ENCODE measurements at regions not wholly inside any gene's neighbourhood (a gene's known extent, or its start where the extent isn't known, plus 50 kb on each side); places are given as distances from the start of the nearest gene placed in this dataset.
A peak's percentile ranks its signal among the peaks of the same experiment; 100 is the strongest.

GRCh38 chr5:14009575-14009974, 65.1 kb upstream of the DNAH5 start:
- DNase-seq (no peak), FAIRE-seq (no peak)
- intact Hi-C loops (cut with DNase I) = no loop called here
- Histone ChIP-seq H3K4me3 (ENCODE audit: low read length in 3 of 3) (no peak overlapping the region), H3K9ac (ENCODE audit: low read length in 3 of 3) (no peak overlapping the region), H3K27ac (ENCODE audit: low read depth in 2 of 2, low read length in 2 of 2) (no peak overlapping the region), H3K27me3 (ENCODE audit: control insufficient read depth, insufficient read depth, low read length) (no peaks in the 10 kb centered on the region), H3K4me1 (ENCODE audit: control insufficient read depth in 2 of 3, insufficient read depth in 2 of 3, low read depth in 1 of 3, low read length in 3 of 3) (peaks cover 0 to 4% (median 0%) of the 10 kb centered on the region in 3 donors), H3K9me3 (ENCODE audit: control insufficient read depth in 2 of 3, insufficient read depth in 1 of 3, low read length in 3 of 3) (no peaks in the 10 kb centered on the region), H3K36me3 (ENCODE audit: control insufficient read depth in 2 of 3, insufficient read depth in 3 of 3, low read length in 3 of 3) (no peaks in the 10 kb centered on the region)
- TF ChIP-seq, protein P1, sequence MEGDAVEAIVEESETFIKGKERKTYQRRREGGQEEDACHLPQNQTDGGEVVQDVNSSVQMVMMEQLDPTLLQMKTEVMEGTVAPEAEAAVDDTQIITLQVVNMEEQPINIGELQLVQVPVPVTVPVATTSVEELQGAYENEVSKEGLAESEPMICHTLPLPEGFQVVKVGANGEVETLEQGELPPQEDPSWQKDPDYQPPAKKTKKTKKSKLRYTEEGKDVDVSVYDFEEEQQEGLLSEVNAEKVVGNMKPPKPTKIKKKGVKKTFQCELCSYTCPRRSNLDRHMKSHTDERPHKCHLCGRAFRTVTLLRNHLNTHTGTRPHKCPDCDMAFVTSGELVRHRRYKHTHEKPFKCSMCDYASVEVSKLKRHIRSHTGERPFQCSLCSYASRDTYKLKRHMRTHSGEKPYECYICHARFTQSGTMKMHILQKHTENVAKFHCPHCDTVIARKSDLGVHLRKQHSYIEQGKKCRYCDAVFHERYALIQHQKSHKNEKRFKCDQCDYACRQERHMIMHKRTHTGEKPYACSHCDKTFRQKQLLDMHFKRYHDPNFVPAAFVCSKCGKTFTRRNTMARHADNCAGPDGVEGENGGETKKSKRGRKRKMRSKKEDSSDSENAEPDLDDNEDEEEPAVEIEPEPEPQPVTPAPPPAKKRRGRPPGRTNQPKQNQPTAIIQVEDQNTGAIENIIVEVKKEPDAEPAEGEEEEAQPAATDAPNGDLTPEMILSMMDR (IDR thresholded peaks at IDR 0.05; ENCODE audit: borderline replicate concordance, extremely low read depth, insufficient read depth) = no peak

GRCh38 chr5:14008819-14009311, 64.4 kb upstream of the DNAH5 start:
- TF ChIP-seq, protein P1 (IDR thresholded peaks at IDR 0.05; ENCODE audit: borderline replicate concordance, extremely low read depth, insufficient read depth) = no peak
- Histone ChIP-seq H3K9me3 (ENCODE audit: control insufficient read depth in 2 of 3, insufficient read depth in 1 of 3, low read length in 3 of 3) (no peaks in the 10 kb centered on the region), H3K27me3 (ENCODE audit: control insufficient read depth, insufficient read depth, low read length) (no peaks in the 10 kb centered on the region), H3K27ac (ENCODE audit: low read depth in 2 of 2, low read length in 2 of 2) (no peak overlapping the region), H3K4me1 (ENCODE audit: control insufficient read depth in 2 of 3, insufficient read depth in 2 of 3, low read depth in 1 of 3, low read length in 3 of 3) (peaks cover 0 to 4% (median 0%) of the 10 kb centered on the region in 3 donors), H3K9ac (ENCODE audit: low read length in 3 of 3) (no peak overlapping the region), H3K4me3 (ENCODE audit: low read length in 3 of 3) (no peak overlapping the region), H3K36me3 (ENCODE audit: control insufficient read depth in 2 of 3, insufficient read depth in 3 of 3, low read length in 3 of 3) (no peaks in the 10 kb centered on the region)
- no peak for FAIRE-seq
- intact Hi-C loops (cut with DNase I) = no loop called here
- DNase-seq = peak in 1 of 5 donors; percentile 78

DNA sequence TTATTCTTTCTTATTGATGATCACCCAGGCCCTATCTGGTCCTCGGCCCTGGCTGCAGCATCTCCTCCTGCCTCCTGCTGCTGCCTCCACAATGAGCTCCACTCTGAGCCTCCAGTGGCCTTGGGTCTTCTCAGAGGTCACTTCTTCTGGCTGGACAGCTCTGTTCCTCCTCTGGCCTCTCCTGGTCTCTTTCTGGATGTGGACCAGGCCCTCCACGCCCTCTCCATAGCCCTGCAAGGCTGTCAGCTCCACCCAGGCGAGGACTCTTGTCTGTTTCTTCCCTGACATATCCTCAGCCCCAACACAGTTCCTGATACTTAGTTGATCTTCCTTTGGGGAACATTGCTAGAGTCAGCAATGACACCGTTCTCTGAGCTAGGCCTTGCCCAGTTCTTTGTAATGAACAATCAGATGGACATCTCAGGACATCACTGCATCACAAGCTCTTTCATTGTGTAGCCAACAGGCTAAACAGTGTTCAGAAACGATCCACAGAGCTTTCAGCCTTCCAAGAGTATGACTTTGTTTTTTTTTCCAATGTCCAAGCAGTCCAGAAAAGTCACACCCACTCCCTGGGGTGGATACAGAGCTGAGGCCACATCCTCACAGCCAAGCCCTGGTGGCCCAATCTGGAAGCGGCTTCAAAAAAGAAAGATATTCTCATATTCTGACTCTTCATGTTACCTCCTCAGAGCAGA, 62.5 kb upstream of the DNAH5 start:
- H3K4me3 ChIP-seq (ENCODE audit: low read length in 3 of 3) = no peak overlapping the region
- H3K4me1 ChIP-seq (ENCODE audit: control insufficient read depth in 2 of 3, insufficient read depth in 2 of 3, low read depth in 1 of 3, low read length in 3 of 3) = peaks cover 0 to 4% (median 0%) of the 10 kb centered on the region in 3 donors
- intact Hi-C loops (cut with DNase I) = no loop called here
- TF ChIP-seq, protein P1 (IDR thresholded peaks at IDR 0.05; ENCODE audit: borderline replicate concordance, extremely low read depth, insufficient read depth) = no peak
- no peaks in the 10 kb centered on the region for H3K9me3 ChIP-seq (ENCODE audit: control insufficient read depth in 2 of 3, insufficient read depth in 1 of 3, low read length in 3 of 3)
- no peak for DNase-seq
- H3K36me3 ChIP-seq (ENCODE audit: control insufficient read depth in 2 of 3, insufficient read depth in 3 of 3, low read length in 3 of 3) = no peaks in the 10 kb centered on the region
- H3K27ac ChIP-seq (ENCODE audit: low read depth in 2 of 2, low read length in 2 of 2) = no peak overlapping the region
- H3K9ac ChIP-seq (ENCODE audit: low read length in 3 of 3) = no peak overlapping the region
- H3K27me3 ChIP-seq (ENCODE audit: control insufficient read depth, insufficient read depth, low read length) = no peaks in the 10 kb centered on the region
- no peak for FAIRE-seq

Data from kidney (tissue), 13 donors.